ENCODE measurements at regions not wholly inside any gene's neighbourhood (a gene's known extent, or its start where the extent isn't known, plus 50 kb on each side); places are given as distances from the start of the nearest gene placed in this dataset.

DNA sequence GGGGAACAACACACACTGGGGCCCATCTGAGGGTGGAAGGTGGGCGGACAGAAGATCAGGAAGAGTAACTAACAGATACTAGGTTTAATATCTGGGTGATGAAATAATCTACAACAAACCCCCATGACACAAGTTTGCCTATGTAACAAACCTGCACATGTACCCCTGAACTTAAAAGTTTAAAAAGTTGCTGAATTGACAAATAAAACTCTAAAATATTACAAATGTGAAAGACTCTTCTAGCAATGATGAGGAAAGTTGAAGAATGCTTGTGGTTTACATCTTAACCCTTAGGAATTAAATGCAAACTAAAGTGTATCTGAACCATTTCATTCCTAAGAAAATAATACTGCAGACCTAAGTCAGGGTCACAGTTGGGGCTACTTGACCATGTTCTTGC lies 525.6 kb upstream of the CAMK1G start:
- TF ChIP-seq POLR2AphosphoS5 (IDR thresholded peaks at IDR 0.05; ENCODE audit: low read depth, low read length): no peak
- no peak for TF ChIP-seq SIN3A (IDR thresholded peaks at IDR 0.05; ENCODE audit: borderline replicate concordance, insufficient read depth, low read length)
- TF ChIP-seq FOXP2 (optimal IDR thresholded peaks at IDR 0.05; ENCODE audit: borderline replicate concordance, extremely low read depth, extremely low read length, insufficient read depth): no peak

DNA sequence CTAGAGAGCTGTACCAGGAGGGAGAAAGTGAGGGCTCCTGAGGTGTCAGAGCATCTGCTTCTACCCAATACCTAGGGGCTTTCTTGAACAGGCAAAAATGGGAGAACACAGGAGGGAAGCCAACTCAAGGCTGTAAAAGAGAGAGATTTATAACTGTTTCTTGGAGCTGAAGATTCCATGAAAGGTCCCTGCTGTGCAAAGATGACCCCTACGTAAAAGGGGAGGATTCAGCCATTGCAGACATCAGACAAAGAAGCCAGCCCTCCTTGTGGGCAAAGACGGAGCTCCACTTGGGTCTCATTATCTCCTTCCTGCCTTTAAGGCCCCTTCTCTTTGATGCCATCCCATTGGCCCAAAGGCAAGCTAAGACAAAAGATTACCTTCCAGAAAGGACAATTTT lies 524.1 kb upstream of the CAMK1G start:
- TF ChIP-seq SIN3A (IDR thresholded peaks at IDR 0.05; ENCODE audit: borderline replicate concordance, insufficient read depth, low read length) (no peak), TAF1 (IDR thresholded peaks at IDR 0.05; ENCODE audit: borderline replicate concordance, insufficient read depth, low read length) (no peak), FOXP2 (optimal IDR thresholded peaks at IDR 0.05; ENCODE audit: borderline replicate concordance, extremely low read depth, extremely low read length, insufficient read depth) (no peak), POLR2AphosphoS5 (IDR thresholded peaks at IDR 0.05; ENCODE audit: low read depth, low read length) (no peak)
- TF ChIP-seq, protein P1, sequence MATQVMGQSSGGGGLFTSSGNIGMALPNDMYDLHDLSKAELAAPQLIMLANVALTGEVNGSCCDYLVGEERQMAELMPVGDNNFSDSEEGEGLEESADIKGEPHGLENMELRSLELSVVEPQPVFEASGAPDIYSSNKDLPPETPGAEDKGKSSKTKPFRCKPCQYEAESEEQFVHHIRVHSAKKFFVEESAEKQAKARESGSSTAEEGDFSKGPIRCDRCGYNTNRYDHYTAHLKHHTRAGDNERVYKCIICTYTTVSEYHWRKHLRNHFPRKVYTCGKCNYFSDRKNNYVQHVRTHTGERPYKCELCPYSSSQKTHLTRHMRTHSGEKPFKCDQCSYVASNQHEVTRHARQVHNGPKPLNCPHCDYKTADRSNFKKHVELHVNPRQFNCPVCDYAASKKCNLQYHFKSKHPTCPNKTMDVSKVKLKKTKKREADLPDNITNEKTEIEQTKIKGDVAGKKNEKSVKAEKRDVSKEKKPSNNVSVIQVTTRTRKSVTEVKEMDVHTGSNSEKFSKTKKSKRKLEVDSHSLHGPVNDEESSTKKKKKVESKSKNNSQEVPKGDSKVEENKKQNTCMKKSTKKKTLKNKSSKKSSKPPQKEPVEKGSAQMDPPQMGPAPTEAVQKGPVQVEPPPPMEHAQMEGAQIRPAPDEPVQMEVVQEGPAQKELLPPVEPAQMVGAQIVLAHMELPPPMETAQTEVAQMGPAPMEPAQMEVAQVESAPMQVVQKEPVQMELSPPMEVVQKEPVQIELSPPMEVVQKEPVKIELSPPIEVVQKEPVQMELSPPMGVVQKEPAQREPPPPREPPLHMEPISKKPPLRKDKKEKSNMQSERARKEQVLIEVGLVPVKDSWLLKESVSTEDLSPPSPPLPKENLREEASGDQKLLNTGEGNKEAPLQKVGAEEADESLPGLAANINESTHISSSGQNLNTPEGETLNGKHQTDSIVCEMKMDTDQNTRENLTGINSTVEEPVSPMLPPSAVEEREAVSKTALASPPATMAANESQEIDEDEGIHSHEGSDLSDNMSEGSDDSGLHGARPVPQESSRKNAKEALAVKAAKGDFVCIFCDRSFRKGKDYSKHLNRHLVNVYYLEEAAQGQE (IDR thresholded peaks at IDR 0.05; ENCODE audit: insufficient read depth in 1 of 2, low read depth in 2 of 2, low read length in 2 of 2): no peak

- TF ChIP-seq FOXP2 (optimal IDR thresholded peaks at IDR 0.05; ENCODE audit: borderline replicate concordance, extremely low read depth, extremely low read length, insufficient read depth) (no peak), SIN3A (IDR thresholded peaks at IDR 0.05; ENCODE audit: borderline replicate concordance, insufficient read depth, low read length) (no peak), POLR2AphosphoS5 (IDR thresholded peaks at IDR 0.05; ENCODE audit: low read depth, low read length) (no peak), TAF1 (IDR thresholded peaks at IDR 0.05; ENCODE audit: borderline replicate concordance, insufficient read depth, low read length) (no peak)
- TF ChIP-seq, protein P1 (IDR thresholded peaks at IDR 0.05; ENCODE audit: insufficient read depth in 1 of 2, low read depth in 2 of 2, low read length in 2 of 2): no peak
These were observed 523.5 kb upstream of the CAMK1G start for GRCh38 chr1:209059981-209060380.

DNA sequence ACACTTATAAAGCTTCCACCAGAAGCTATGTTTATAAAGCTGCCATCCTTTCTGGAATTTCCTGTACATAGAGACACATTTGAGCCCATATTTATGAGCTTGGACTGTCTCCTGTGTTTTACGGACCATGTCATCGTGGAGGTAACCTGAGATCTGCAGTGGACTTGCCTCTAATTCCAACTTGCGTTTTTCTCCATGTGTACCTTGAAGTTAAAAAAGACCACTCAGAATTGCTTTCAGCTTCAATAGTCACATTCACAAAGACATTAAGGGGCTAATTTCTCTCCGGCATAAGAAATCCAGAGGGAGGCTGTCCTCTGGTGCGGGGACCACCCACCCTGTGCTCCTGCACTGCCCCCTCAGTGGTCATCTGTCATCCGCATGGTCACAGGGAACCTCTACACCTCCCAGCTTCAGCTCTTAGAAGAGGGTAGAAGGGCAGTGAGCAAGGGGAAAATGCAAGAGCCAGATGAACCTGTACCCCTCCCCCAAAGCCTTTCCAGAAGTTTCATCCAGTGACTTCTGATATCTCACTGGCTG lies 521.4 kb upstream of the CAMK1G start:
- TF ChIP-seq POLR2AphosphoS5 (IDR thresholded peaks at IDR 0.05; ENCODE audit: low read depth, low read length) (no peak), FOXP2 (optimal IDR thresholded peaks at IDR 0.05; ENCODE audit: borderline replicate concordance, extremely low read depth, extremely low read length, insufficient read depth) (no peak), TAF1 (IDR thresholded peaks at IDR 0.05; ENCODE audit: borderline replicate concordance, insufficient read depth, low read length) (no peak), SIN3A (IDR thresholded peaks at IDR 0.05; ENCODE audit: borderline replicate concordance, insufficient read depth, low read length) (no peak)
- TF ChIP-seq, protein P1 (IDR thresholded peaks at IDR 0.05; ENCODE audit: insufficient read depth in 1 of 2, low read depth in 2 of 2, low read length in 2 of 2): no peak

DNA sequence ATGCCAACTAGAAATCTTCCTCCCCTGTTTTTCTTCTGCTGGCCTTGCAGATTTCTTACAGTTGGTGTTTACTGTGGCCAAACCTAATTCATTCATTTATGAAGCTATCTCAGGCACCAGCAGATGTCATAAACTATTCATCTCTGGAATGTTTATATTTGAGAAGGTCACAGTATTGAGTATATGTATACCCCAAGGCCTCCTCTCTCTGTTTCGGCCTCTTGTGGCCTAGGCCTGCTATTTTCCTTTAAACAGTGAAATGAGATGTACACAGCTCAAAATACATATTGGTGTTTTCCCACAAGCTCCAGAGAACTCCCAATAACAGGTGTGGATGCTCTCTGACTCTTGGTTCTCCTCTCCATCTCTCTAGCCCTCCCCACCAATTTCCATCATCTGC lies 520.7 kb upstream of the CAMK1G start:
- TF ChIP-seq SIN3A (IDR thresholded peaks at IDR 0.05; ENCODE audit: borderline replicate concordance, insufficient read depth, low read length) (no peak), TAF1 (IDR thresholded peaks at IDR 0.05; ENCODE audit: borderline replicate concordance, insufficient read depth, low read length) (no peak), FOXP2 (optimal IDR thresholded peaks at IDR 0.05; ENCODE audit: borderline replicate concordance, extremely low read depth, extremely low read length, insufficient read depth) (no peak), POLR2AphosphoS5 (IDR thresholded peaks at IDR 0.05; ENCODE audit: low read depth, low read length) (no peak)
- TF ChIP-seq, protein P1 (IDR thresholded peaks at IDR 0.05; ENCODE audit: insufficient read depth in 1 of 2, low read depth in 2 of 2, low read length in 2 of 2): no peak

Measured in PFSK-1 (cell line).